H9 (cell line): ENCODE measurements at regions not wholly inside any gene's neighbourhood (a gene's known extent, or its start where the extent isn't known, plus 50 kb on each side); places are given as distances from the start of the nearest gene placed in this dataset.

Source experiments
- DNase-seq: peaks from one replicate; pipeline ENCODE4 v3.0.0-alpha.2; 2017
- H2AFZ ChIP-seq: one replicate; pipeline ENCODE4 v1.6.1; 2013; ENCODE audit warnings: mild to moderate bottlenecking, low read length, control low read depth, moderate library complexity
- H2AK5ac ChIP-seq: 2 replicates; pipeline ENCODE4 v1.6.1; 2013; ENCODE audit warnings: low read length, control low read depth, mixed read lengths; ENCODE audit not compliant: insufficient read length
- H2BK120ac ChIP-seq: one replicate; pipeline ENCODE4 v1.6.1; 2013; ENCODE audit warnings: low read depth, mild to moderate bottlenecking, low read length, control low read depth, inconsistent platforms; ENCODE audit not compliant: poor library complexity, severe bottlenecking
- H2BK12ac ChIP-seq: 2 replicates; pipeline ENCODE4 v1.6.1; 2013; ENCODE audit warnings: low read length, control low read depth, mixed read lengths, low read depth; ENCODE audit not compliant: insufficient read length
- H2BK15ac ChIP-seq: 2 replicates; pipeline ENCODE4 v1.6.1; 2013; ENCODE audit warnings: low read depth, low read length, control low read depth
- H2BK20ac ChIP-seq: one replicate; pipeline ENCODE4 v1.6.1; 2013; ENCODE audit warnings: low read depth, mild to moderate bottlenecking, low read length, control low read depth, inconsistent platforms; ENCODE audit not compliant: poor library complexity, severe bottlenecking
- H2BK5ac ChIP-seq: 2 replicates; pipeline ENCODE4 v1.6.1; 2013; ENCODE audit warnings: low read length, control low read depth, mixed read lengths; ENCODE audit not compliant: insufficient read length
- H3K14ac ChIP-seq: 2 replicates; pipeline ENCODE4 v1.6.1; 2013; ENCODE audit warnings: low read length, control low read depth; ENCODE audit not compliant: insufficient read depth
- H3K18ac ChIP-seq: 2 replicates; pipeline ENCODE4 v1.6.1; 2013; ENCODE audit warnings: low read depth, mild to moderate bottlenecking, mixed read lengths, low read length, control low read depth; ENCODE audit not compliant: insufficient read length
- H3K23ac ChIP-seq: 2 replicates; pipeline ENCODE4 v1.6.1; 2013; ENCODE audit warnings: low read length, control low read depth, mixed read lengths, low read depth; ENCODE audit not compliant: insufficient read length
- H3K23me2 ChIP-seq: 2 replicates; pipeline ENCODE4 v1.6.1; 2013; ENCODE audit warnings: low read depth, mild to moderate bottlenecking, mixed read lengths, low read length, control low read depth; ENCODE audit not compliant: insufficient read length, poor library complexity, severe bottlenecking
- H3K27ac ChIP-seq: 2 replicates; pipeline ENCODE4 v1.5.1; 2013; ENCODE audit warnings: low read length, control low read depth, mixed read lengths, low read depth; ENCODE audit not compliant: insufficient read length
- H3K27me3 ChIP-seq: 2 replicates; pipeline ENCODE4 v1.6.1; 2013; ENCODE audit warnings: low read length, control low read depth, inconsistent platforms; ENCODE audit not compliant: insufficient read depth
- H3K4ac ChIP-seq: 2 replicates; pipeline ENCODE4 v1.6.1; 2013; ENCODE audit warnings: low read depth, mild to moderate bottlenecking, control low read depth, inconsistent platforms, low read length, moderate library complexity
- H3K4me1 ChIP-seq: 2 replicates; pipeline ENCODE4 v1.6.1; 2013; ENCODE audit warnings: low read length, control low read depth, inconsistent platforms; ENCODE audit not compliant: insufficient read depth
- H3K4me2 ChIP-seq: 2 replicates; pipeline ENCODE4 v1.6.1; 2013; ENCODE audit warnings: low read length, control low read depth, mixed read lengths; ENCODE audit not compliant: insufficient read length, insufficient read depth
- H3K56ac ChIP-seq: 2 replicates; pipeline ENCODE4 v1.6.1; 2013; ENCODE audit warnings: low read depth, mild to moderate bottlenecking, mixed read lengths, low read length, control low read depth; ENCODE audit not compliant: insufficient read length
- H3K79me1 ChIP-seq: 2 replicates; pipeline ENCODE4 v1.6.1; 2013; ENCODE audit warnings: low read depth, mild to moderate bottlenecking, moderate library complexity, low read length, control low read depth, inconsistent platforms; ENCODE audit not compliant: insufficient read depth, poor library complexity, severe bottlenecking
- H3K79me2 ChIP-seq: 2 replicates; pipeline ENCODE4 v1.6.1; 2013; ENCODE audit warnings: low read length, control low read depth, inconsistent platforms; ENCODE audit not compliant: insufficient read depth
- H3K9ac ChIP-seq: 2 replicates; pipeline ENCODE4 v1.6.1; 2013; ENCODE audit warnings: low read length, control low read depth, mixed read lengths; ENCODE audit not compliant: insufficient read length; ENCODE audit errors: extremely low read depth
- H3K9me3 ChIP-seq: one replicate; pipeline ENCODE4 v1.6.1; 2013; ENCODE audit warnings: low read depth, low read length, inconsistent platforms; ENCODE audit not compliant: control insufficient read depth
- H3T11ph ChIP-seq: one replicate; pipeline ENCODE4 v1.6.1; 2013; ENCODE audit warnings: mild to moderate bottlenecking, low read length, control low read depth, inconsistent platforms
- H4K20me1 ChIP-seq: one replicate; pipeline ENCODE4 v1.6.1; 2013; ENCODE audit not compliant: control insufficient read depth, insufficient read length, insufficient read depth
- H4K5ac ChIP-seq: 2 replicates; pipeline ENCODE4 v1.6.1; 2013; ENCODE audit warnings: low read depth, mild to moderate bottlenecking, mixed read lengths, low read length, control low read depth; ENCODE audit not compliant: insufficient read length
- H4K8ac ChIP-seq: replicated peaks from 2 replicates; pipeline ENCODE4 v1.6.1; 2013; ENCODE audit warnings: low read length, control low read depth, mixed read lengths, low read depth; ENCODE audit not compliant: insufficient read length
- H4K91ac ChIP-seq: 2 replicates; pipeline ENCODE4 v1.6.1; 2013; ENCODE audit warnings: low read depth, mild to moderate bottlenecking, moderate library complexity, mixed read lengths, low read length, control low read depth; ENCODE audit not compliant: insufficient read length
- H3K27ac Mint-ChIP-seq, 3 experiments: 2 replicates in 2 of 3; 3 replicates in 1 of 3; pipeline ENCODE4 v1.8.0; 2020 to 2021; ENCODE audit warnings: mixed read lengths in 3 of 3, mild to moderate bottlenecking in 1 of 3, moderate library complexity in 1 of 3
- H3K27me3 Mint-ChIP-seq: 2 replicates; pipeline ENCODE4 v1.8.0; 2021; ENCODE audit warnings: low read depth, mild to moderate bottlenecking, moderate library complexity, mixed read lengths
- H3K36me3 Mint-ChIP-seq, 3 experiments: 2 replicates in 2 of 3; 3 replicates in 1 of 3; pipeline ENCODE4 v1.8.0; 2020 to 2021; ENCODE audit warnings: low read depth in 3 of 3, mixed read lengths in 3 of 3; ENCODE audit not compliant: insufficient read depth in 1 of 3
- H3K4me1 Mint-ChIP-seq, 2 experiments: 2 replicates each; pipeline ENCODE4 v1.8.0; 2020; ENCODE audit warnings: mixed read lengths in 2 of 2
- H3K4me3 Mint-ChIP-seq, 2 experiments: 2 replicates in 1 of 2; 3 replicates in 1 of 2; pipeline ENCODE4 v1.8.0; 2020 to 2021; ENCODE audit warnings: mild to moderate bottlenecking in 2 of 2, mixed read lengths in 2 of 2, moderate library complexity in 1 of 2
- H3K9me3 Mint-ChIP-seq, 2 experiments: 2 replicates in 1 of 2; 3 replicates in 1 of 2; pipeline ENCODE4 v1.8.0; 2020; ENCODE audit warnings: mild to moderate bottlenecking in 2 of 2, mixed read lengths in 2 of 2, moderate library complexity in 1 of 2
- CTCF ChIP-seq: fragments of 200-600 bp; sonication (generic); conservative IDR thresholded peaks from 3 replicates; pipeline ENCODE4 v1.8.0; 2021; ENCODE audit warnings: antibody characterized with exemption, mild to moderate bottlenecking
- WGBS: extraction: QIAGEN DNeasy Blood & Tissue Kit; methylation state at CpG from one replicate; pipeline ENCODE4 v1.1.7; 2013; ENCODE audit warnings: missing lambda C conversion rate, low lambda C conversion rate, mixed read lengths; ENCODE audit not compliant: insufficient read length; ENCODE audit errors: extremely low coverage; 5-methylcytosine and 5-hydroxymethylcytosine counted together

- Mint-ChIP-seq H3K27ac (no peak overlapping the region), H3K4me1 (peaks cover 0 to 7% of the 10 kb centered on the region in 2 experiments; a peak in 2 of 4 replicates), H3K27me3 (no peaks in the 10 kb centered on the region), H3K9me3 (no peaks in the 10 kb centered on the region), H3K4me3 (no peak overlapping the region), H3K36me3 (no peaks in the 10 kb centered on the region)
- H3K27me3 ChIP-seq: no peaks in the 10 kb centered on the region
- no peaks in the 10 kb centered on the region for H3K79me2 ChIP-seq
- H3K9me3 ChIP-seq: no peaks in the 10 kb centered on the region
- H3T11ph ChIP-seq: no peak overlapping the region
- no peak overlapping the region for H3K4me2 ChIP-seq
- H3K23ac ChIP-seq: no peak overlapping the region
- H3K4ac ChIP-seq: no peak overlapping the region
- TF ChIP-seq CTCF: no peak
- no peak overlapping the region for H2BK20ac ChIP-seq
- no peak overlapping the region for H2AK5ac ChIP-seq
- H4K20me1 ChIP-seq: no peaks in the 10 kb centered on the region
- no peak overlapping the region for H3K18ac ChIP-seq
- H3K79me1 ChIP-seq: no peaks in the 10 kb centered on the region
- H3K14ac ChIP-seq: no peak overlapping the region
- no peak overlapping the region for H3K27ac ChIP-seq
- DNase-seq: no peak
- H4K91ac ChIP-seq: no peak overlapping the region
- H4K5ac ChIP-seq: no peak overlapping the region
- no peak overlapping the region for H3K56ac ChIP-seq
- H2AFZ ChIP-seq: no peak overlapping the region
- H2BK5ac ChIP-seq: no peak overlapping the region
- no peak overlapping the region for H2BK15ac ChIP-seq
- no peak overlapping the region for H2BK120ac ChIP-seq
- no peak overlapping the region for H3K9ac ChIP-seq
- no peaks in the 10 kb centered on the region for H3K4me1 ChIP-seq
- no peak overlapping the region for H2BK12ac ChIP-seq
- no peak overlapping the region for H4K8ac ChIP-seq
- no CpG with 5 or more reads among the region's 1 CpG for WGBS
- no peaks in the 10 kb centered on the region for H3K23me2 ChIP-seq
These were observed 153.5 kb downstream of the PCDH18 start for GRCh38 chr4:137378821-137379220.
